ENCODE measurements at regions not wholly inside any gene's neighbourhood (a gene's known extent, or its start where the extent isn't known, plus 50 kb on each side); places are given as distances from the start of the nearest gene placed in this dataset.

GRCh38 chr4:108519208-108519833 is 101.1 kb upstream of the RPL34 start:
- Mint-ChIP-seq H3K36me3 (ENCODE audit: low read depth) (peaks cover 4% of the 10 kb centered on the region), H3K4me3 (no peak overlapping the region), H3K9me3 (no peaks in the 10 kb centered on the region), H3K27ac (no peak overlapping the region), H3K27me3 (ENCODE audit: insufficient read depth) (no peaks in the 10 kb centered on the region), H3K4me1 (ENCODE audit: low read depth) (peaks cover 11% of the 10 kb centered on the region)
- intact Hi-C loops (cut with micrococcal nuclease) = no loop called here
- DNase-seq (ENCODE audit: low spot score) = no peak

- Mint-ChIP-seq H3K27me3 (ENCODE audit: insufficient read depth) (peaks cover 8% of the 10 kb centered on the region), H3K27ac (no peak overlapping the region), H3K9me3 (peaks cover 6% of the 10 kb centered on the region), H3K36me3 (ENCODE audit: low read depth) (peaks cover 2% of the 10 kb centered on the region), H3K4me3 (peak overlapping the region; percentile 49), H3K4me1 (ENCODE audit: low read depth) (peaks cover 19% of the 10 kb centered on the region)
- intact Hi-C loops (cut with micrococcal nuclease) = loop anchor here (1.0 to 5.0 kb wide), 2 partner anchors 346 to 495 kb away; partner anchors contain the start of gene LEF1
- DNase-seq (ENCODE audit: low spot score) = peak; percentile 25
Measured at GRCh38 chr4:108512615-108513505, 107.5 kb upstream of the RPL34 start.

- H3K27ac Mint-ChIP-seq = no peak overlapping the region
- peaks cover 3% of the 10 kb centered on the region for H3K36me3 Mint-ChIP-seq (ENCODE audit: low read depth)
- no peak for DNase-seq (ENCODE audit: low spot score)
- peaks cover 8% of the 10 kb centered on the region for H3K27me3 Mint-ChIP-seq (ENCODE audit: insufficient read depth)
- H3K4me1 Mint-ChIP-seq (ENCODE audit: low read depth) = peaks cover 19% of the 10 kb centered on the region
- H3K4me3 Mint-ChIP-seq = no peak overlapping the region
- intact Hi-C loops (cut with micrococcal nuclease) = loop anchor here (5.0 kb wide), 1 partner anchor 344 kb away; the partner anchor contains the start of gene LEF1
- H3K9me3 Mint-ChIP-seq = peaks cover 11% of the 10 kb centered on the region
Measured at GRCh38 chr4:108511618-108512017, 108.8 kb upstream of the RPL34 start.

GRCh38 chr4:108502356-108502755 is 118.0 kb upstream of the RPL34 start:
- no peak overlapping the region for H3K4me3 Mint-ChIP-seq
- intact Hi-C loops (cut with micrococcal nuclease) = no loop called here
- H3K27ac Mint-ChIP-seq = no peak overlapping the region
- H3K36me3 Mint-ChIP-seq (ENCODE audit: low read depth) = peaks cover 9% of the 10 kb centered on the region
- peaks cover 9% of the 10 kb centered on the region for H3K4me1 Mint-ChIP-seq (ENCODE audit: low read depth)
- no peak for DNase-seq (ENCODE audit: low spot score)
- H3K27me3 Mint-ChIP-seq (ENCODE audit: insufficient read depth) = peaks cover 10% of the 10 kb centered on the region
- H3K9me3 Mint-ChIP-seq = peaks cover 12% of the 10 kb centered on the region

GRCh38 chr4:108498925-108499324 is 121.5 kb upstream of the RPL34 start:
- Mint-ChIP-seq H3K36me3 (ENCODE audit: low read depth) (peaks cover 3% of the 10 kb centered on the region), H3K9me3 (peaks cover 17% of the 10 kb centered on the region), H3K4me1 (ENCODE audit: low read depth) (no peaks in the 10 kb centered on the region), H3K4me3 (no peak overlapping the region), H3K27me3 (ENCODE audit: insufficient read depth) (peaks cover 5% of the 10 kb centered on the region), H3K27ac (no peak overlapping the region)
- intact Hi-C loops (cut with micrococcal nuclease) = no loop called here
- no peak for DNase-seq (ENCODE audit: low spot score)

GRCh38 chr4:108493596-108493931 is 126.8 kb upstream of the RPL34 start:
- peaks cover 2% of the 10 kb centered on the region for H3K27me3 Mint-ChIP-seq (ENCODE audit: insufficient read depth)
- H3K27ac Mint-ChIP-seq = no peak overlapping the region
- no peaks in the 10 kb centered on the region for H3K4me1 Mint-ChIP-seq (ENCODE audit: low read depth)
- H3K36me3 Mint-ChIP-seq (ENCODE audit: low read depth) = peaks cover 5% of the 10 kb centered on the region
- no peak overlapping the region for H3K4me3 Mint-ChIP-seq
- peaks cover 26% of the 10 kb centered on the region for H3K9me3 Mint-ChIP-seq
- DNase-seq (ENCODE audit: low spot score) = no peak
- intact Hi-C loops (cut with micrococcal nuclease) = loop anchor here (1.0 to 5.0 kb wide), 2 partner anchors 79 to 475 kb away; no protein-coding TSS in a partner anchor

GRCh38 chr4:108492816-108493595 is 127.4 kb upstream of the RPL34 start:
- H3K27ac Mint-ChIP-seq = no peak overlapping the region
- H3K27me3 Mint-ChIP-seq (ENCODE audit: insufficient read depth) = peaks cover 2% of the 10 kb centered on the region
- H3K9me3 Mint-ChIP-seq = peaks cover 26% of the 10 kb centered on the region
- no peak for DNase-seq (ENCODE audit: low spot score)
- peaks cover 5% of the 10 kb centered on the region for H3K36me3 Mint-ChIP-seq (ENCODE audit: low read depth)
- intact Hi-C loops (cut with micrococcal nuclease) = loop anchor here (1.0 to 5.0 kb wide), 2 partner anchors 79 to 475 kb away; no protein-coding TSS in a partner anchor
- H3K4me1 Mint-ChIP-seq (ENCODE audit: low read depth) = no peaks in the 10 kb centered on the region
- no peak overlapping the region for H3K4me3 Mint-ChIP-seq

- intact Hi-C loops (cut with micrococcal nuclease) = no loop called here
- Mint-ChIP-seq H3K36me3 (ENCODE audit: low read depth) (peaks cover 8% of the 10 kb centered on the region), H3K4me3 (no peak overlapping the region), H3K27ac (no peak overlapping the region), H3K4me1 (ENCODE audit: low read depth) (peaks cover 21% of the 10 kb centered on the region), H3K27me3 (ENCODE audit: insufficient read depth) (peaks cover 2% of the 10 kb centered on the region), H3K9me3 (peaks cover 13% of the 10 kb centered on the region)
- DNase-seq (ENCODE audit: low spot score) = no peak
Measured at GRCh38 chr4:108488865-108489264, 131.5 kb upstream of the RPL34 start.

GRCh38 chr4:108486046-108486445 is 134.3 kb upstream of the RPL34 start:
- Mint-ChIP-seq H3K27me3 (ENCODE audit: insufficient read depth) (peaks cover 2% of the 10 kb centered on the region), H3K4me3 (no peak overlapping the region), H3K4me1 (ENCODE audit: low read depth) (peaks cover 50% of the 10 kb centered on the region), H3K36me3 (ENCODE audit: low read depth) (peaks cover 2% of the 10 kb centered on the region), H3K27ac (no peak overlapping the region), H3K9me3 (no peaks in the 10 kb centered on the region)
- no peak for DNase-seq (ENCODE audit: low spot score)
- intact Hi-C loops (cut with micrococcal nuclease) = no loop called here

GRCh38 chr4:108484187-108484586 is 136.2 kb upstream of the RPL34 start:
- Mint-ChIP-seq H3K4me3 (peak overlapping the region; percentile 28), H3K27ac (no peak overlapping the region), H3K27me3 (ENCODE audit: insufficient read depth) (no peaks in the 10 kb centered on the region), H3K9me3 (no peaks in the 10 kb centered on the region), H3K36me3 (ENCODE audit: low read depth) (peaks cover 2% of the 10 kb centered on the region), H3K4me1 (ENCODE audit: low read depth) (peaks cover 52% of the 10 kb centered on the region)
- intact Hi-C loops (cut with micrococcal nuclease) = loop anchor here (5.0 kb wide), 3 partner anchors 53 to 452 kb away; no protein-coding TSS in a partner anchor
- DNase-seq (ENCODE audit: low spot score) = no peak

- no peak for DNase-seq (ENCODE audit: low spot score)
- Mint-ChIP-seq H3K27ac (no peak overlapping the region), H3K27me3 (ENCODE audit: insufficient read depth) (no peaks in the 10 kb centered on the region), H3K4me1 (ENCODE audit: low read depth) (peaks cover 52% of the 10 kb centered on the region), H3K4me3 (peak overlapping the region; percentile 40), H3K9me3 (no peaks in the 10 kb centered on the region), H3K36me3 (ENCODE audit: low read depth) (peaks cover 2% of the 10 kb centered on the region)
- intact Hi-C loops (cut with micrococcal nuclease) = loop anchor here (2.0 to 5.0 kb wide), 5 partner anchors 17 to 451 kb away; no protein-coding TSS in a partner anchor
Measured at GRCh38 chr4:108483650-108484049, 136.7 kb upstream of the RPL34 start.

- DNase-seq (ENCODE audit: low spot score) = no peak
- no peaks in the 10 kb centered on the region for H3K27me3 Mint-ChIP-seq (ENCODE audit: insufficient read depth)
- intact Hi-C loops (cut with micrococcal nuclease) = loop anchor here (2.0 to 5.0 kb wide), 5 partner anchors 16 to 451 kb away; no protein-coding TSS in a partner anchor
- H3K36me3 Mint-ChIP-seq (ENCODE audit: low read depth) = peaks cover 2% of the 10 kb centered on the region
- peak overlapping the region; percentile 37 for H3K27ac Mint-ChIP-seq
- peaks cover 56% of the 10 kb centered on the region for H3K4me1 Mint-ChIP-seq (ENCODE audit: low read depth)
- H3K9me3 Mint-ChIP-seq = no peaks in the 10 kb centered on the region
- peak overlapping the region; percentile 46 for H3K4me3 Mint-ChIP-seq
Measured at GRCh38 chr4:108483079-108483478, 137.3 kb upstream of the RPL34 start.

Data from activated T-helper 1 cell treated with anti-CD3 and anti-CD28 coated beads, Interleukin-12 subunit alpha, Interleukin-12 subunit beta, Interleukin-2, Interleukin-4 antibody, amounts not matched to agents 30 ng/mL and 10 ng/mL and 1 ng/mL, durations not matched to agents 14 hours and 24 hours and 36 hours (primary cell).